Activated naive CD8-positive, alpha-beta T cell treated with anti-CD3 and anti-CD28 coated beads for 36 hours (primary cell): ENCODE measurements at regions not wholly inside any gene's neighbourhood (a gene's known extent, or its start where the extent isn't known, plus 50 kb on each side); places are given as distances from the start of the nearest gene placed in this dataset.

ENCODE experiments used
- DNase-seq: peaks from one replicate; pipeline ENCODE4 v3.0.0; 2021
- H3K27ac Mint-ChIP-seq: one replicate; pipeline ENCODE4 v1.8.0; 2022; ENCODE audit warnings: mild to moderate bottlenecking, moderate library complexity, mixed read lengths
- H3K27me3 Mint-ChIP-seq: one replicate; pipeline ENCODE4 v1.8.0; 2022; ENCODE audit warnings: mild to moderate bottlenecking, mixed read lengths
- H3K36me3 Mint-ChIP-seq: one replicate; pipeline ENCODE4 v1.8.0; 2021; ENCODE audit warnings: mild to moderate bottlenecking, mixed read lengths
- H3K4me1 Mint-ChIP-seq: one replicate; pipeline ENCODE4 v1.8.0; 2021; ENCODE audit warnings: mixed read lengths
- H3K4me3 Mint-ChIP-seq: one replicate; pipeline ENCODE4 v1.8.0; 2022; ENCODE audit warnings: mild to moderate bottlenecking, moderate library complexity, mixed read lengths
- H3K9me3 Mint-ChIP-seq: one replicate; pipeline ENCODE4 v1.8.0; 2022; ENCODE audit warnings: mixed read lengths

- Mint-ChIP-seq H3K4me3 (no peak overlapping the region), H3K27me3 (no peaks in the 10 kb centered on the region), H3K27ac (no peak overlapping the region), H3K36me3 (no peaks in the 10 kb centered on the region), H3K4me1 (no peaks in the 10 kb centered on the region), H3K9me3 (no peaks in the 10 kb centered on the region)
- DNase-seq: no peak
These were observed 204.3 kb upstream of the GBE1 start for GRCh38 chr3:81965696-81966095.

- Mint-ChIP-seq H3K36me3 (no peaks in the 10 kb centered on the region), H3K27ac (no peak overlapping the region), H3K4me1 (no peaks in the 10 kb centered on the region), H3K9me3 (no peaks in the 10 kb centered on the region), H3K27me3 (peaks cover 5% of the 10 kb centered on the region), H3K4me3 (no peak overlapping the region)
- DNase-seq: no peak
These were observed 201.0 kb upstream of the GBE1 start for GRCh38 chr3:81962396-81962795.

GRCh38 chr3:81958972-81959640, 197.7 kb upstream of the GBE1 start:
- H3K27me3 Mint-ChIP-seq: peaks cover 5% of the 10 kb centered on the region
- no peaks in the 10 kb centered on the region for H3K4me1 Mint-ChIP-seq
- H3K4me3 Mint-ChIP-seq: no peak overlapping the region
- no peak overlapping the region for H3K27ac Mint-ChIP-seq
- H3K9me3 Mint-ChIP-seq: no peaks in the 10 kb centered on the region
- no peak for DNase-seq
- no peaks in the 10 kb centered on the region for H3K36me3 Mint-ChIP-seq

- Mint-ChIP-seq H3K4me3 (no peak overlapping the region), H3K4me1 (no peaks in the 10 kb centered on the region), H3K36me3 (no peaks in the 10 kb centered on the region), H3K27ac (no peak overlapping the region), H3K27me3 (peaks cover 5% of the 10 kb centered on the region), H3K9me3 (no peaks in the 10 kb centered on the region)
- DNase-seq: no peak
These were observed 194.4 kb upstream of the GBE1 start for GRCh38 chr3:81955878-81956277.

- H3K36me3 Mint-ChIP-seq: no peaks in the 10 kb centered on the region
- no peaks in the 10 kb centered on the region for H3K4me1 Mint-ChIP-seq
- H3K27me3 Mint-ChIP-seq: no peaks in the 10 kb centered on the region
- no peak for DNase-seq
- H3K9me3 Mint-ChIP-seq: no peaks in the 10 kb centered on the region
- H3K27ac Mint-ChIP-seq: no peak overlapping the region
- no peak overlapping the region for H3K4me3 Mint-ChIP-seq
These were observed 191.7 kb upstream of the GBE1 start for GRCh38 chr3:81953111-81953510.

GRCh38 chr3:81952141-81952540, 190.7 kb upstream of the GBE1 start:
- Mint-ChIP-seq H3K9me3 (no peaks in the 10 kb centered on the region), H3K27me3 (no peaks in the 10 kb centered on the region), H3K36me3 (no peaks in the 10 kb centered on the region), H3K27ac (no peak overlapping the region), H3K4me1 (no peaks in the 10 kb centered on the region), H3K4me3 (no peak overlapping the region)
- DNase-seq: no peak

GRCh38 chr3:81951636-81952035, 190.2 kb upstream of the GBE1 start:
- Mint-ChIP-seq H3K9me3 (no peaks in the 10 kb centered on the region), H3K27me3 (no peaks in the 10 kb centered on the region), H3K4me3 (no peak overlapping the region), H3K36me3 (no peaks in the 10 kb centered on the region), H3K27ac (no peak overlapping the region), H3K4me1 (no peaks in the 10 kb centered on the region)
- no peak for DNase-seq

- Mint-ChIP-seq H3K4me1 (no peaks in the 10 kb centered on the region), H3K36me3 (no peaks in the 10 kb centered on the region), H3K27me3 (no peaks in the 10 kb centered on the region), H3K9me3 (no peaks in the 10 kb centered on the region), H3K4me3 (no peak overlapping the region), H3K27ac (no peak overlapping the region)
- DNase-seq: no peak
These were observed 189.7 kb upstream of the GBE1 start for GRCh38 chr3:81951106-81951505.

- H3K27ac Mint-ChIP-seq: no peak overlapping the region
- H3K4me3 Mint-ChIP-seq: no peak overlapping the region
- H3K9me3 Mint-ChIP-seq: peaks cover 7% of the 10 kb centered on the region
- H3K4me1 Mint-ChIP-seq: no peaks in the 10 kb centered on the region
- peaks cover 4% of the 10 kb centered on the region for H3K27me3 Mint-ChIP-seq
- no peaks in the 10 kb centered on the region for H3K36me3 Mint-ChIP-seq
- DNase-seq: no peak
These were observed 185.9 kb upstream of the GBE1 start for GRCh38 chr3:81947359-81947758.

- no peak overlapping the region for H3K4me3 Mint-ChIP-seq
- no peaks in the 10 kb centered on the region for H3K36me3 Mint-ChIP-seq
- peaks cover 4% of the 10 kb centered on the region for H3K27me3 Mint-ChIP-seq
- H3K9me3 Mint-ChIP-seq: peaks cover 3% of the 10 kb centered on the region
- H3K4me1 Mint-ChIP-seq: no peaks in the 10 kb centered on the region
- DNase-seq: no peak
- H3K27ac Mint-ChIP-seq: no peak overlapping the region
These were observed 177.2 kb upstream of the GBE1 start for GRCh38 chr3:81938681-81939080.

GRCh38 chr3:81936817-81937216, 175.4 kb upstream of the GBE1 start:
- no peak overlapping the region for H3K27ac Mint-ChIP-seq
- H3K4me3 Mint-ChIP-seq: no peak overlapping the region
- peaks cover 9% of the 10 kb centered on the region for H3K27me3 Mint-ChIP-seq
- no peaks in the 10 kb centered on the region for H3K36me3 Mint-ChIP-seq
- no peaks in the 10 kb centered on the region for H3K9me3 Mint-ChIP-seq
- H3K4me1 Mint-ChIP-seq: peaks cover 3% of the 10 kb centered on the region
- DNase-seq: no peak

GRCh38 chr3:81932681-81933080, 171.2 kb upstream of the GBE1 start:
- peaks cover 6% of the 10 kb centered on the region for H3K27me3 Mint-ChIP-seq
- no peaks in the 10 kb centered on the region for H3K9me3 Mint-ChIP-seq
- no peak for DNase-seq
- H3K4me1 Mint-ChIP-seq: peaks cover 3% of the 10 kb centered on the region
- H3K27ac Mint-ChIP-seq: no peak overlapping the region
- no peaks in the 10 kb centered on the region for H3K36me3 Mint-ChIP-seq
- H3K4me3 Mint-ChIP-seq: no peak overlapping the region

GRCh38 chr3:81931265-81932251, 170.1 kb upstream of the GBE1 start:
- Mint-ChIP-seq H3K4me3 (no peak overlapping the region), H3K36me3 (no peaks in the 10 kb centered on the region), H3K27me3 (peaks cover 6% of the 10 kb centered on the region), H3K27ac (no peak overlapping the region), H3K9me3 (no peaks in the 10 kb centered on the region), H3K4me1 (peaks cover 3% of the 10 kb centered on the region)
- DNase-seq: no peak

- H3K4me1 Mint-ChIP-seq: peaks cover 3% of the 10 kb centered on the region
- no peak overlapping the region for H3K27ac Mint-ChIP-seq
These were observed 168.3 kb upstream of the GBE1 start for GRCh38 chr3:81929697-81930096.

GRCh38 chr3:81927811-81928210, 166.4 kb upstream of the GBE1 start:
- no peak overlapping the region for H3K4me3 Mint-ChIP-seq
- no peaks in the 10 kb centered on the region for H3K36me3 Mint-ChIP-seq
- no peak overlapping the region for H3K27ac Mint-ChIP-seq
- H3K4me1 Mint-ChIP-seq: peaks cover 3% of the 10 kb centered on the region
- no peak for DNase-seq
- peaks cover 5% of the 10 kb centered on the region for H3K27me3 Mint-ChIP-seq
- no peaks in the 10 kb centered on the region for H3K9me3 Mint-ChIP-seq

More at GRCh38 chr3:81929697-81930096, 168.3 kb upstream of the GBE1 start:
- Mint-ChIP-seq H3K27me3 (peaks cover 11% of the 10 kb centered on the region), H3K36me3 (no peaks in the 10 kb centered on the region), H3K4me3 (no peak overlapping the region), H3K9me3 (no peaks in the 10 kb centered on the region)
- no peak for DNase-seq

- peaks cover 9% of the 10 kb centered on the region for H3K27me3 Mint-ChIP-seq
- DNase-seq: no peak
- no peaks in the 10 kb centered on the region for H3K4me1 Mint-ChIP-seq
- H3K9me3 Mint-ChIP-seq: no peaks in the 10 kb centered on the region
- no peak overlapping the region for H3K27ac Mint-ChIP-seq
- no peak overlapping the region for H3K4me3 Mint-ChIP-seq
- no peaks in the 10 kb centered on the region for H3K36me3 Mint-ChIP-seq
These were observed 163.9 kb upstream of the GBE1 start for GRCh38 chr3:81925385-81925784.
